Thoracic aorta (tissue), 2 donors: ENCODE measurements at regions not wholly inside any gene's neighbourhood (a gene's known extent, or its start where the extent isn't known, plus 50 kb on each side); places are given as distances from the start of the nearest gene placed in this dataset.

Experiments used
- ATAC-seq: fragments of 150-250 bp; one replicate; pipeline ENCODE4 v1.8.0; 2017; ENCODE audit warnings: low read depth; ENCODE audit not compliant: insufficient number of reproducible peaks, low FRiP score
- DNase-seq: peaks from one replicate; pipeline ENCODE4 v3.0.0-alpha.2; 2020; ENCODE audit warnings: low spot score
- H3K27ac ChIP-seq, 2 donors: fragments of 200-600 bp; sonication (generic); 1 replicate in 1 of 2; 2 replicates in 1 of 2; pipeline ENCODE4 v1.5.1; 2016; ENCODE audit warnings: mild to moderate bottlenecking in 2 of 2, moderate library complexity in 2 of 2
- H3K27me3 ChIP-seq: fragments of 200-600 bp; sonication (generic); replicated peaks from 2 replicates; pipeline ENCODE4 v1.6.0; 2016; ENCODE audit warnings: mild to moderate bottlenecking; ENCODE audit not compliant: insufficient read depth
- H3K36me3 ChIP-seq: fragments of 200-600 bp; sonication (generic); one replicate; pipeline ENCODE4 v1.5.1; 2016
- H3K4me1 ChIP-seq, 2 donors: fragments of 200-600 bp; sonication (generic); 1 replicate in 1 of 2; 2 replicates in 1 of 2; pipeline versions ENCODE4 v1.5.1 to v1.6.0; 2016; ENCODE audit warnings: low read depth in 2 of 2, mild to moderate bottlenecking in 1 of 2; ENCODE audit not compliant: control insufficient read depth in 1 of 2
- H3K4me3 ChIP-seq: fragments of 200-600 bp; sonication (generic); 2 replicates; pipeline ENCODE4 v1.5.1; 2016; ENCODE audit warnings: mild to moderate bottlenecking
- H3K9me3 ChIP-seq: fragments of 200-600 bp; sonication (generic); 2 replicates; pipeline ENCODE4 v1.5.1; 2016
- CTCF ChIP-seq: fragments of 200-600 bp; sonication (generic); IDR thresholded peaks from one replicate; pipeline ENCODE4 v1.5.1; 2019; ENCODE audit warnings: antibody characterized with exemption

- Histone ChIP-seq H3K27me3 (no peaks in the 10 kb centered on the region), H3K36me3 (no peaks in the 10 kb centered on the region), H3K4me1 (no peaks in the 10 kb centered on the region), H3K9me3 (no peaks in the 10 kb centered on the region), H3K4me3 (no peak overlapping the region), H3K27ac (no peak overlapping the region)
- ATAC-seq = no peak
- TF ChIP-seq CTCF = no peak
- no peak for DNase-seq
Observed at GRCh38 chr5:88380332-88380731, 111.7 kb upstream of the TMEM161B start.

GRCh38 chr5:88377705-88378656, 109.3 kb upstream of the TMEM161B start:
- ATAC-seq = no peak
- no peak for TF ChIP-seq CTCF

GRCh38 chr5:88377240-88377639, 108.6 kb upstream of the TMEM161B start:
- Histone ChIP-seq H3K27me3 (no peaks in the 10 kb centered on the region), H3K4me3 (no peak overlapping the region), H3K36me3 (no peaks in the 10 kb centered on the region), H3K9me3 (no peaks in the 10 kb centered on the region), H3K4me1 (no peaks in the 10 kb centered on the region), H3K27ac (no peak overlapping the region)
- no peak for DNase-seq
- no peak for TF ChIP-seq CTCF
- ATAC-seq = no peak

More at GRCh38 chr5:88377705-88378656, 109.3 kb upstream of the TMEM161B start:
- no peak for DNase-seq
- Histone ChIP-seq H3K4me3 (no peak overlapping the region), H3K4me1 (no peaks in the 10 kb centered on the region), H3K27ac (no peak overlapping the region), H3K9me3 (no peaks in the 10 kb centered on the region), H3K27me3 (no peaks in the 10 kb centered on the region), H3K36me3 (no peaks in the 10 kb centered on the region)

GRCh38 chr5:88376728-88377127, 108.1 kb upstream of the TMEM161B start:
- H3K4me3 ChIP-seq = no peak overlapping the region
- ATAC-seq = no peak
- H3K4me1 ChIP-seq = no peaks in the 10 kb centered on the region
- no peak for DNase-seq
- H3K9me3 ChIP-seq = no peaks in the 10 kb centered on the region
- H3K36me3 ChIP-seq = no peaks in the 10 kb centered on the region
- TF ChIP-seq CTCF = no peak
- no peaks in the 10 kb centered on the region for H3K27me3 ChIP-seq
- no peak overlapping the region for H3K27ac ChIP-seq

- H3K36me3 ChIP-seq = no peaks in the 10 kb centered on the region
- no peaks in the 10 kb centered on the region for H3K9me3 ChIP-seq
- no peak overlapping the region for H3K27ac ChIP-seq
- no peak for TF ChIP-seq CTCF
- no peaks in the 10 kb centered on the region for H3K4me1 ChIP-seq
- no peak overlapping the region for H3K4me3 ChIP-seq
- no peak for DNase-seq
- no peaks in the 10 kb centered on the region for H3K27me3 ChIP-seq
- ATAC-seq = no peak
Observed at GRCh38 chr5:88374391-88374790, 105.7 kb upstream of the TMEM161B start.
